ENCODE measurements at regions not wholly inside any gene's neighbourhood (a gene's known extent, or its start where the extent isn't known, plus 50 kb on each side); places are given as distances from the start of the nearest gene placed in this dataset.

DNA sequence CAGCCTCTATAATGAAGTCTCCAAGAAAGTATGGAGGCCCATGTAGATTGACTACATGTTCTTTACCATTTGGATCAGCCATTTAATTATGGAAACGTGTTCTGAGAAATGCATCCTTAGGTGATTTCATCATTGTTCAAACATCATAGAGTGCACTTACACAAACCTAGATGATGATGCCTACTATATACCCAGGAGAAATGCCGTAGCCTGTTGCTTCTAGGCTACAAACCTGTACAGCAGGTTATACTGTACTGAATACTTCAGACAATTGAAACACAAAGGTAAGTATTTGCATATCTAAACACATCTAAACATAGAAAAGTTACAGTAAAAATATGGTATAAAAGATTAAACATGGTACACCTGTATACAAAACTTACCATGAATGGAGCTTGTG, 186.5 kb upstream of the FSTL5 start:
- H3K4me1 ChIP-seq (replicated peaks in 1 of 4; ENCODE audit: control insufficient read depth in 3 of 4, insufficient read depth in 4 of 4, low read length in 3 of 4): no peaks in the 10 kb centered on the region
- no peaks in the 10 kb centered on the region for H3K79me2 ChIP-seq (ENCODE audit: control insufficient read depth in 1 of 2, insufficient read depth in 2 of 2, low read length in 2 of 2)
- no peak overlapping the region for H2AFZ ChIP-seq (ENCODE audit: low read length)
- H4K5ac ChIP-seq (ENCODE audit: insufficient read length, low read depth, low read length): no peak overlapping the region
- TF ChIP-seq RFX5 (IDR thresholded peaks at IDR 0.05; ENCODE audit: borderline replicate concordance, low read depth, low read length) (no peak), TCF12 (IDR thresholded peaks at IDR 0.05; ENCODE audit: low read depth, low read length) (no peak), SIN3A (conservative IDR thresholded peaks at IDR 0.05 in 1 of 2, IDR thresholded peaks at IDR 0.05 in 1 of 2; ENCODE audit: low read depth in 1 of 2, low read length in 2 of 2) (no peak), KDM1A (IDR thresholded peaks at IDR 0.05; ENCODE audit: borderline replicate concordance, low read length) (no peak), TAF1 (IDR thresholded peaks at IDR 0.05; ENCODE audit: low read depth, low read length) (no peak), JUN (IDR thresholded peaks at IDR 0.05; ENCODE audit: low read depth, low read length) (no peak)
- WGBS, 2 experiments (ENCODE audit: extremely low coverage in 1 of 2, insufficient coverage in 1 of 2, insufficient read length in 1 of 2, insufficient replicate concordance in 2 of 2, low coverage in 1 of 2, low lambda C conversion rate in 2 of 2, missing lambda C conversion rate in 1 of 2): 45% methylated on average over 2 of the region's 2 CpGs; no CpG with 5 or more reads in 1 of the 2 experiments
- H3K9me3 ChIP-seq (ENCODE audit: insufficient read depth in 2 of 2, low read depth in 1 of 2, low read length in 1 of 2): no peaks in the 10 kb centered on the region
- H2BK20ac ChIP-seq (ENCODE audit: low read length): no peak overlapping the region
- no peak overlapping the region for H2AK5ac ChIP-seq (ENCODE audit: low read depth, low read length)
- no peaks in the 10 kb centered on the region for H3K23me2 ChIP-seq (ENCODE audit: low read depth, low read length)
- no peak overlapping the region for H3K27ac ChIP-seq (ENCODE audit: low read depth, low read length)
- no peak overlapping the region for H4K91ac ChIP-seq (replicated peaks; ENCODE audit: insufficient read length, low read length)
- no peak overlapping the region for H2BK15ac ChIP-seq (ENCODE audit: low read length)
- H3K36me3 ChIP-seq (ENCODE audit: control insufficient read depth in 2 of 4, insufficient read depth in 4 of 4, low read length in 3 of 4): no peaks in the 10 kb centered on the region
- DNase-seq (ENCODE audit: low read depth in 1 of 2, low spot score in 2 of 2) (no peak), FAIRE-seq (no peak)
- H2BK5ac ChIP-seq (ENCODE audit: low read depth, low read length): no peak overlapping the region
- no peak overlapping the region for H3K4ac ChIP-seq (replicated peaks; ENCODE audit: insufficient read length, low read depth, low read length)
- no peak overlapping the region for H3K14ac ChIP-seq (ENCODE audit: insufficient read length)
- H3K4me2 ChIP-seq (ENCODE audit: insufficient read depth in 1 of 2, low read depth in 2 of 2, low read length in 2 of 2): no peak overlapping the region
- H4K20me1 ChIP-seq (replicated peaks in 1 of 2; ENCODE audit: control insufficient read depth in 1 of 2, insufficient read depth in 2 of 2, low read length in 2 of 2): no peaks in the 10 kb centered on the region
- H3K79me1 ChIP-seq (ENCODE audit: low read depth, low read length): no peaks in the 10 kb centered on the region
- H3K23ac ChIP-seq (ENCODE audit: insufficient read length): no peak overlapping the region
- no peak overlapping the region for H2BK12ac ChIP-seq (ENCODE audit: low read depth, low read length)
- H2BK120ac ChIP-seq (replicated peaks; ENCODE audit: low read depth, low read length): no peak overlapping the region
- no peak overlapping the region for H3K9ac ChIP-seq (replicated peaks in 1 of 4; ENCODE audit: extremely low read depth in 1 of 4, low read depth in 3 of 4, low read length in 3 of 4)
- ChIA-PET CTCF (ENCODE audit: partially characterized antibody) (no interaction called here), POLR2A (ENCODE audit: partially characterized antibody) (no interaction called here)
- H3K27me3 ChIP-seq (replicated peaks in 1 of 4; ENCODE audit: control insufficient read depth in 3 of 4, extremely low read depth in 1 of 4, insufficient read depth in 3 of 4, low read length in 3 of 4): no peaks in the 10 kb centered on the region
- no peak overlapping the region for H4K8ac ChIP-seq (ENCODE audit: extremely low read depth, insufficient read depth, low read length)
- no peak overlapping the region for H3K18ac ChIP-seq (ENCODE audit: extremely low read depth, low read length)
- H3K56ac ChIP-seq (replicated peaks; ENCODE audit: insufficient read length, low read depth, low read length): no peak overlapping the region
- H3K4me3 ChIP-seq (ENCODE audit: extremely low read depth in 1 of 4, insufficient read depth in 2 of 4, low read depth in 3 of 4, low read length in 4 of 4): no peak overlapping the region

All from H1 (cell line).